ENCODE measurements at regions not wholly inside any gene's neighbourhood (a gene's known extent, or its start where the extent isn't known, plus 50 kb on each side); places are given as distances from the start of the nearest gene placed in this dataset.

- Histone ChIP-seq H3K27ac (ENCODE audit: low read depth in 1 of 2, low read length in 1 of 2) (no peak overlapping the region), H3K9ac (ENCODE audit: insufficient read depth in 1 of 2, low read length in 2 of 2) (no peak overlapping the region), H3K36me3 (ENCODE audit: control insufficient read depth in 4 of 4, insufficient read depth in 4 of 4, low read length in 4 of 4) (no peaks in the 10 kb centered on the region), H3K9me3 (ENCODE audit: control insufficient read depth in 4 of 4, insufficient read depth in 3 of 4, low read length in 3 of 4) (peaks cover 0 to 4% (median 0%) of the 10 kb centered on the region in 4 donors), H3K4me1 (ENCODE audit: control insufficient read depth in 5 of 5, insufficient read depth in 5 of 5, low read length in 5 of 5) (no peaks in the 10 kb centered on the region), H3K27me3 (ENCODE audit: control insufficient read depth in 3 of 3, insufficient read depth in 3 of 3, low read length in 2 of 3) (no peaks in the 10 kb centered on the region), H3K4me3 (no peak overlapping the region)
- 68 to 78% methylated on average over 9 of the region's 9 CpGs for WGBS, 2 donors
- no peak for TF ChIP-seq CTCF (IDR thresholded peaks at IDR 0.05; ENCODE audit: control extremely low read depth, extremely low read depth)
- DNase-seq (no peak), ATAC-seq (ENCODE audit: insufficient read depth, low FRiP score) (no peak)
These were observed 62.2 kb upstream of the BAIAP2L1 start for GRCh38 chr7:98462911-98463633.

- peaks cover 0 to 1% (median 0%) of the 10 kb centered on the region in 4 donors for H3K9me3 ChIP-seq (ENCODE audit: control insufficient read depth in 4 of 4, insufficient read depth in 3 of 4, low read length in 3 of 4)
- H3K4me3 ChIP-seq = no peak overlapping the region
- no peak for TF ChIP-seq CTCF (IDR thresholded peaks at IDR 0.05; ENCODE audit: control extremely low read depth, extremely low read depth)
- H3K4me1 ChIP-seq (ENCODE audit: control insufficient read depth in 5 of 5, insufficient read depth in 5 of 5, low read length in 5 of 5) = no peaks in the 10 kb centered on the region
- H3K36me3 ChIP-seq (ENCODE audit: control insufficient read depth in 4 of 4, insufficient read depth in 4 of 4, low read length in 4 of 4) = no peaks in the 10 kb centered on the region
- no peak for ATAC-seq (ENCODE audit: insufficient read depth, low FRiP score)
- no peak overlapping the region for H3K9ac ChIP-seq (ENCODE audit: insufficient read depth in 1 of 2, low read length in 2 of 2)
- no peak for DNase-seq
- H3K27me3 ChIP-seq (ENCODE audit: control insufficient read depth in 3 of 3, insufficient read depth in 3 of 3, low read length in 2 of 3) = no peaks in the 10 kb centered on the region
- no peak overlapping the region for H3K27ac ChIP-seq (ENCODE audit: low read depth in 1 of 2, low read length in 1 of 2)
- WGBS, 2 donors = 79 to 84% methylated on average over 3 of the region's 3 CpGs
These were observed 60.0 kb upstream of the BAIAP2L1 start for GRCh38 chr7:98460902-98461301.

GRCh38 chr7:98459529-98459928 is 58.6 kb upstream of the BAIAP2L1 start:
- no peak for ATAC-seq (ENCODE audit: insufficient read depth, low FRiP score)

More at GRCh38 chr7:98459529-98459928, 58.6 kb upstream of the BAIAP2L1 start:
- Histone ChIP-seq H3K27me3 (ENCODE audit: control insufficient read depth in 3 of 3, insufficient read depth in 3 of 3, low read length in 2 of 3) (no peaks in the 10 kb centered on the region), H3K9ac (ENCODE audit: insufficient read depth in 1 of 2, low read length in 2 of 2) (no peak overlapping the region), H3K36me3 (ENCODE audit: control insufficient read depth in 4 of 4, insufficient read depth in 4 of 4, low read length in 4 of 4) (no peaks in the 10 kb centered on the region), H3K9me3 (ENCODE audit: control insufficient read depth in 4 of 4, insufficient read depth in 3 of 4, low read length in 3 of 4) (peaks cover 0 to 1% (median 0%) of the 10 kb centered on the region in 4 donors), H3K27ac (ENCODE audit: low read depth in 1 of 2, low read length in 1 of 2) (no peak overlapping the region), H3K4me1 (ENCODE audit: control insufficient read depth in 5 of 5, insufficient read depth in 5 of 5, low read length in 5 of 5) (no peaks in the 10 kb centered on the region), H3K4me3 (no peak overlapping the region)
- DNase-seq = no peak
- WGBS, 2 donors = 61 to 64% methylated on average over 4 of the region's 4 CpGs
- TF ChIP-seq CTCF (IDR thresholded peaks at IDR 0.05; ENCODE audit: control extremely low read depth, extremely low read depth) = no peak
